GM23338 (cell line): ENCODE measurements at regions not wholly inside any gene's neighbourhood (a gene's known extent, or its start where the extent isn't known, plus 50 kb on each side); places are given as distances from the start of the nearest gene placed in this dataset.

Source experiments
- ATAC-seq: fragments of 200-7000 bp; cut with Tn5 transposase; 3 replicates; pipeline ENCODE4 v1.9.1; 2020
- DNase-seq: peaks from one replicate; pipeline ENCODE4 v3.0.0-alpha.2; 2015; ENCODE audit warnings: low spot score
- H2AFZ ChIP-seq: fragments of 200-600 bp; sonication (generic); 2 replicates; pipeline ENCODE4 v1.8.0; 2016; ENCODE audit warnings: antibody characterized with exemption, mild to moderate bottlenecking, moderate library complexity
- H3F3A ChIP-seq: fragments of 200-600 bp; sonication (generic); replicated peaks from 2 replicates; pipeline ENCODE4 v1.8.0; 2017; ENCODE audit warnings: antibody characterized with exemption, mixed run types, low read depth
- H3K27ac ChIP-seq: fragments of 200-600 bp; sonication (generic); 2 replicates; pipeline ENCODE4 v1.6.1; 2016; ENCODE audit warnings: low read depth
- H3K27me3 ChIP-seq: fragments of 200-600 bp; sonication (generic); 2 replicates; pipeline ENCODE4 v1.8.0; 2016; ENCODE audit warnings: mild to moderate bottlenecking, mixed run types, moderate library complexity; ENCODE audit not compliant: insufficient read depth
- H3K36me3 ChIP-seq: fragments of 200-600 bp; sonication (generic); 2 replicates; pipeline ENCODE4 v1.8.0; 2016; ENCODE audit warnings: mild to moderate bottlenecking; ENCODE audit not compliant: insufficient read depth
- H3K4me1 ChIP-seq: fragments of 200-600 bp; sonication (generic); 2 replicates; pipeline ENCODE4 v1.8.0; 2016; ENCODE audit warnings: mild to moderate bottlenecking, moderate library complexity; ENCODE audit not compliant: insufficient read depth
- H3K4me2 ChIP-seq: fragments of 200-600 bp; sonication (generic); 2 replicates; pipeline ENCODE4 v1.7.1; 2017; ENCODE audit warnings: mixed run types
- H3K4me3 ChIP-seq: fragments of 200-600 bp; sonication (generic); 2 replicates; pipeline ENCODE4 v1.6.1; 2016; ENCODE audit warnings: mixed run types
- H3K79me2 ChIP-seq: fragments of 200-600 bp; sonication (generic); replicated peaks from 2 replicates; pipeline ENCODE4 v1.8.0; 2017; ENCODE audit warnings: mild to moderate bottlenecking; ENCODE audit not compliant: insufficient read depth
- H3K9me2 ChIP-seq: fragments of 200-600 bp; sonication (generic); 2 replicates; pipeline ENCODE4 v1.8.0; 2017; ENCODE audit not compliant: insufficient read depth
- H4K20me1 ChIP-seq: fragments of 200-600 bp; sonication (generic); replicated peaks from 2 replicates; pipeline ENCODE4 v1.8.0; 2017; ENCODE audit warnings: mild to moderate bottlenecking; ENCODE audit not compliant: insufficient read depth
- H3K27ac Mint-ChIP-seq: 2 replicates; pipeline ENCODE4 v1.8.0; 2020; ENCODE audit warnings: inconsistent platforms, mild to moderate bottlenecking, moderate library complexity, mixed read lengths
- H3K27me3 Mint-ChIP-seq: 3 replicates; pipeline ENCODE4 v1.8.0; 2022; ENCODE audit warnings: low read depth, mild to moderate bottlenecking, moderate library complexity, mixed read lengths, inconsistent platforms; ENCODE audit not compliant: insufficient read depth, poor library complexity
- H3K36me3 Mint-ChIP-seq: 3 replicates; pipeline ENCODE4 v1.8.0; 2021; ENCODE audit warnings: low read depth, mild to moderate bottlenecking, inconsistent platforms, moderate library complexity, mixed read lengths
- H3K4me1 Mint-ChIP-seq: 3 replicates; pipeline ENCODE4 v1.8.0; 2020; ENCODE audit warnings: mild to moderate bottlenecking, inconsistent platforms, mixed read lengths
- H3K4me3 Mint-ChIP-seq: 3 replicates; pipeline ENCODE4 v1.8.0; 2021; ENCODE audit warnings: moderate library complexity, mild to moderate bottlenecking, inconsistent platforms, mixed read lengths
- H3K9me3 Mint-ChIP-seq: 3 replicates; pipeline ENCODE4 v1.8.0; 2020; ENCODE audit warnings: moderate library complexity, mild to moderate bottlenecking, inconsistent platforms, mixed read lengths
- CREB1 ChIP-seq: fragments of 250-450 bp; sonication (Bioruptor Pico); IDR thresholded peaks from 2 replicates; pipeline ENCODE4 v1.5.0; 2020; ENCODE audit warnings: low read depth, mild to moderate bottlenecking, moderate library complexity
- EZH2phosphoT487 ChIP-seq: fragments of 200-600 bp; sonication (generic); IDR thresholded peaks from one replicate; pipeline ENCODE4 v1.8.1; 2018; ENCODE audit warnings: antibody characterized with exemption; ENCODE audit not compliant: unreplicated experiment
- JUNB ChIP-seq: IDR thresholded peaks from one replicate; pipeline ENCODE4 v1.6.1; 2016; ENCODE audit warnings: antibody characterized with exemption; ENCODE audit not compliant: unreplicated experiment
- POLR2AphosphoS5 ChIP-seq: IDR thresholded peaks from 2 replicates; pipeline ENCODE4 v1.6.1; 2016; ENCODE audit warnings: antibody characterized with exemption, low read depth
- REST ChIP-seq: IDR thresholded peaks from one replicate; pipeline ENCODE4 v1.6.1; 2018; ENCODE audit warnings: antibody characterized with exemption; ENCODE audit not compliant: unreplicated experiment
- STAT1 ChIP-seq: IDR thresholded peaks from one replicate; pipeline ENCODE4 v1.6.1; 2016; ENCODE audit warnings: antibody characterized with exemption; ENCODE audit not compliant: unreplicated experiment
- ZNF114 ChIP-seq: fragments of 250-450 bp; sonication (Bioruptor Pico); IDR thresholded peaks from 2 replicates; pipeline ENCODE4 v1.5.0; 2020; ENCODE audit warnings: mild to moderate bottlenecking, moderate library complexity
- ZNF331 ChIP-seq: fragments of 250-450 bp; sonication (Bioruptor Pico); IDR thresholded peaks from 2 replicates; pipeline ENCODE4 v1.5.0; 2020; ENCODE audit warnings: low read depth, mild to moderate bottlenecking, moderate library complexity
- ZNF462 ChIP-seq: fragments of 250-450 bp; sonication (Bioruptor Pico); IDR thresholded peaks from 2 replicates; pipeline ENCODE4 v1.5.0; 2020; ENCODE audit warnings: mild to moderate bottlenecking, moderate library complexity

- Mint-ChIP-seq H3K27me3 (peaks cover 6% of the 10 kb centered on the region), H3K36me3 (peaks cover 6% of the 10 kb centered on the region; the same call in 1 of the 3 replicates), H3K9me3 (peaks cover 4% of the 10 kb centered on the region; the same call in 2 of the 3 replicates), H3K4me3 (no peak overlapping the region), H3K27ac (no peak overlapping the region), H3K4me1 (peaks cover 44% of the 10 kb centered on the region)
- Histone ChIP-seq H3K4me2 (no peak overlapping the region), H3F3A (no peaks in the 10 kb centered on the region), H3K79me2 (no peaks in the 10 kb centered on the region), H3K4me1 (no peaks in the 10 kb centered on the region), H3K36me3 (no peaks in the 10 kb centered on the region), H3K4me3 (no peak overlapping the region), H4K20me1 (no peaks in the 10 kb centered on the region), H3K9me2 (no peaks in the 10 kb centered on the region), H2AFZ (no peak overlapping the region), H3K27ac (no peak overlapping the region), H3K27me3 (no peaks in the 10 kb centered on the region)
- no peak for TF ChIP-seq POLR2AphosphoS5
- TF ChIP-seq ZNF331 (CRISPR knock-in tag): no peak
- no peak for TF ChIP-seq STAT1
- no peak for TF ChIP-seq ZNF114
- TF ChIP-seq CREB1 (CRISPR knock-in tag): no peak
- no peak for TF ChIP-seq EZH2phosphoT487
- no peak for TF ChIP-seq JUNB
- TF ChIP-seq REST: no peak
- no peak for TF ChIP-seq ZNF462 (CRISPR knock-in tag)
- ATAC-seq: no peak; the same call in 2 of the 3 replicates
- no peak for DNase-seq
These were observed 351.4 kb upstream of the CDH4 start for GRCh38 chr20:60900618-60901017.
